ENCODE measurements at regions not wholly inside any gene's neighbourhood (a gene's known extent, or its start where the extent isn't known, plus 50 kb on each side); places are given as distances from the start of the nearest gene placed in this dataset.
A peak's percentile ranks its signal among the peaks of the same experiment; 100 is the strongest.

- Mint-ChIP-seq H3K4me3 (no peak overlapping the region), H3K27me3 (ENCODE audit: low read depth) (no peaks in the 10 kb centered on the region; the same call in 1 of the 2 replicates), H3K36me3 (ENCODE audit: insufficient read depth in 1 of 3, low read depth in 3 of 3) (no peaks in the 10 kb centered on the region), H3K9me3 (no peaks in the 10 kb centered on the region), H3K4me1 (peaks cover 18 to 27% of the 10 kb centered on the region in 2 experiments), H3K27ac (peak overlapping the region in 1 of 3 experiments; percentile 62; a peak in 3 of 7 replicates)
- no peak overlapping the region for H3K56ac ChIP-seq (ENCODE audit: insufficient read length, low read depth, low read length)
- H3K4ac ChIP-seq (ENCODE audit: low read depth, low read length): no peak overlapping the region; the same call in 1 of the 2 replicates
- no CpG with 5 or more reads among the region's 4 CpGs for WGBS (ENCODE audit: extremely low coverage, insufficient read length, low lambda C conversion rate)
- H4K91ac ChIP-seq (ENCODE audit: insufficient read length, low read depth, low read length): no peak overlapping the region
- no peak overlapping the region for H2BK5ac ChIP-seq (ENCODE audit: insufficient read length, low read length)
- H2AFZ ChIP-seq (ENCODE audit: low read length): peak overlapping the region; percentile 33
- H3K4me1 ChIP-seq (ENCODE audit: insufficient read depth, low read length): no peaks in the 10 kb centered on the region
- no peaks in the 10 kb centered on the region for H3K9me3 ChIP-seq (ENCODE audit: control insufficient read depth, low read depth, low read length)
- no peaks in the 10 kb centered on the region for H4K20me1 ChIP-seq (ENCODE audit: control insufficient read depth, insufficient read depth, insufficient read length)
- no peak overlapping the region for H3K27ac ChIP-seq (ENCODE audit: insufficient read length, low read depth, low read length)
- no peak overlapping the region for H2AK5ac ChIP-seq (ENCODE audit: insufficient read length, low read length)
- H3T11ph ChIP-seq (ENCODE audit: low read length): no peak overlapping the region
- no peak overlapping the region for H3K9ac ChIP-seq (ENCODE audit: extremely low read depth, insufficient read length, low read length)
- no peak overlapping the region for H3K4me2 ChIP-seq (ENCODE audit: insufficient read depth, insufficient read length, low read length)
- no peak overlapping the region for H2BK12ac ChIP-seq (ENCODE audit: insufficient read length, low read depth, low read length)
- 0 out of 2 replicates have a peak overlapping the region, but pooled peaks have one; percentile 3 for H3K14ac ChIP-seq (ENCODE audit: insufficient read depth, low read length)
- H3K23ac ChIP-seq (ENCODE audit: insufficient read length, low read depth, low read length): no peak overlapping the region
- H4K5ac ChIP-seq (ENCODE audit: insufficient read length, low read depth, low read length): no peak overlapping the region
- no peak overlapping the region for H2BK120ac ChIP-seq (ENCODE audit: low read depth, low read length, poor library complexity, severe bottlenecking)
- no peaks in the 10 kb centered on the region for H3K23me2 ChIP-seq (ENCODE audit: insufficient read length, low read depth, low read length, poor library complexity, severe bottlenecking)
- no peak overlapping the region for H2BK15ac ChIP-seq (ENCODE audit: low read depth, low read length)
- no peak overlapping the region for H4K8ac ChIP-seq (replicated peaks; ENCODE audit: insufficient read length, low read depth, low read length)
- no peaks in the 10 kb centered on the region for H3K79me1 ChIP-seq (ENCODE audit: insufficient read depth, low read depth, low read length, poor library complexity, severe bottlenecking)
- H2BK20ac ChIP-seq (ENCODE audit: low read depth, low read length, poor library complexity, severe bottlenecking): no peak overlapping the region
- no peaks in the 10 kb centered on the region for H3K79me2 ChIP-seq (ENCODE audit: insufficient read depth, low read length)
- H3K18ac ChIP-seq (ENCODE audit: insufficient read length, low read depth, low read length): peak overlapping the region; percentile 45
- TF ChIP-seq, protein P1, sequence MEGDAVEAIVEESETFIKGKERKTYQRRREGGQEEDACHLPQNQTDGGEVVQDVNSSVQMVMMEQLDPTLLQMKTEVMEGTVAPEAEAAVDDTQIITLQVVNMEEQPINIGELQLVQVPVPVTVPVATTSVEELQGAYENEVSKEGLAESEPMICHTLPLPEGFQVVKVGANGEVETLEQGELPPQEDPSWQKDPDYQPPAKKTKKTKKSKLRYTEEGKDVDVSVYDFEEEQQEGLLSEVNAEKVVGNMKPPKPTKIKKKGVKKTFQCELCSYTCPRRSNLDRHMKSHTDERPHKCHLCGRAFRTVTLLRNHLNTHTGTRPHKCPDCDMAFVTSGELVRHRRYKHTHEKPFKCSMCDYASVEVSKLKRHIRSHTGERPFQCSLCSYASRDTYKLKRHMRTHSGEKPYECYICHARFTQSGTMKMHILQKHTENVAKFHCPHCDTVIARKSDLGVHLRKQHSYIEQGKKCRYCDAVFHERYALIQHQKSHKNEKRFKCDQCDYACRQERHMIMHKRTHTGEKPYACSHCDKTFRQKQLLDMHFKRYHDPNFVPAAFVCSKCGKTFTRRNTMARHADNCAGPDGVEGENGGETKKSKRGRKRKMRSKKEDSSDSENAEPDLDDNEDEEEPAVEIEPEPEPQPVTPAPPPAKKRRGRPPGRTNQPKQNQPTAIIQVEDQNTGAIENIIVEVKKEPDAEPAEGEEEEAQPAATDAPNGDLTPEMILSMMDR (conservative IDR thresholded peaks at IDR 0.05): no peak
- no peak for DNase-seq
- no peaks in the 10 kb centered on the region for H3K27me3 ChIP-seq (ENCODE audit: insufficient read depth, low read length)
Observed at GRCh38 chr2:28695245-28695647, 56.4 kb upstream of the PPP1CB start.

Measured in H9 (cell line).